GM10248 (cell line): ENCODE measurements at regions not wholly inside any gene's neighbourhood (a gene's known extent, or its start where the extent isn't known, plus 50 kb on each side); places are given as distances from the start of the nearest gene placed in this dataset.
"Not testable (repeated sequence)": the region's sequence is repeated elsewhere in the genome, so short reads cannot be mapped to it uniquely, and the experiment has no call there.

Experiments used
- CTCF ChIA-PET: fragments of 300-600 bp; sonication (Branson Sonifier 250); formaldehyde crosslinking; extraction: SDS; loops from one replicate; lab custom pipeline; 2021; ENCODE audit warnings: antibody characterized with exemption; lab: Yijun Ruan, JAX
- POLR2A ChIA-PET: fragments of 350-650 bp; sonication (Branson Sonifier 250); formaldehyde crosslinking; extraction: SDS; loops from one replicate; lab custom pipeline; 2020; ENCODE audit warnings: antibody characterized with exemption; lab: Yijun Ruan, JAX
- DNase-seq: peaks from one replicate; pipeline ENCODE4 v3.0.0; 2012; ENCODE audit errors: extremely low spot score
- CTCF ChIP-seq: IDR thresholded peaks from 2 replicates; pipeline ENCODE4 v1.5.1; 2012; ENCODE audit warnings: mild to moderate bottlenecking, low read depth; ENCODE audit errors: extremely low read depth, missing control alignments, control extremely low read depth

GRCh38 chr14:45799511-45799910 is 546.5 kb upstream of the MIS18BP1 start:
- ChIA-PET CTCF (no interaction called here), POLR2A (no interaction called here)
- no peak for TF ChIP-seq CTCF
- no peak for DNase-seq

GRCh38 chr14:45798659-45799058 is 545.7 kb upstream of the MIS18BP1 start:
- TF ChIP-seq CTCF = no peak
- DNase-seq = no peak
- POLR2A ChIA-PET = no interaction called here
- CTCF ChIA-PET = interaction anchor here (1.5 kb wide), 1 partner anchor 40 kb away, joined by 3 read pairs; no protein-coding TSS in a partner anchor

- DNase-seq, CTCF ChIA-PET, POLR2A ChIA-PET: not testable (repeated sequence)
Measured at GRCh38 chr14:45796006-45796405, 543.0 kb upstream of the MIS18BP1 start.

- no peak for DNase-seq
- TF ChIP-seq CTCF = no peak
- CTCF ChIA-PET = no interaction called here
- POLR2A ChIA-PET = no interaction called here
Measured at GRCh38 chr14:45793081-45793480, 540.1 kb upstream of the MIS18BP1 start.

GRCh38 chr14:45790293-45790692 is 537.3 kb upstream of the MIS18BP1 start:
- CTCF ChIA-PET = interaction anchor here (1.1 kb wide), 1 partner anchor 50 kb away, joined by 3 read pairs; no protein-coding TSS in a partner anchor
- POLR2A ChIA-PET = no interaction called here
- no peak for DNase-seq
- no peak for TF ChIP-seq CTCF

GRCh38 chr14:45787167-45787566 is 534.2 kb upstream of the MIS18BP1 start:
- DNase-seq = no peak
- ChIA-PET CTCF (no interaction called here), POLR2A (no interaction called here)
- TF ChIP-seq CTCF = no peak

GRCh38 chr14:45786266-45786665 is 533.3 kb upstream of the MIS18BP1 start:
- no peak for DNase-seq
- TF ChIP-seq CTCF = no peak
- ChIA-PET POLR2A (no interaction called here), CTCF (no interaction called here)
